IMR-90 (cell line): ENCODE measurements at regions not wholly inside any gene's neighbourhood (a gene's known extent, or its start where the extent isn't known, plus 50 kb on each side); places are given as distances from the start of the nearest gene placed in this dataset.

ENCODE experiments used
- BHLHE40 ChIP-seq: fragments of 150-350 bp; IDR thresholded peaks from 2 replicates; pipeline ENCODE4 v1.6.1; 2016; ENCODE audit warnings: mild to moderate bottlenecking, low read depth, low read length
- CEBPB ChIP-seq: IDR thresholded peaks from 2 replicates; pipeline ENCODE4 v1.6.1; 2012; ENCODE audit warnings: low read depth, low read length, improper control_type of control experiment
- CHD1 ChIP-seq: IDR thresholded peaks from 2 replicates; pipeline ENCODE4 v1.6.1; 2012; ENCODE audit warnings: low read depth, low read length, improper control_type of control experiment
- FOS ChIP-seq: fragments of 150-350 bp; IDR thresholded peaks from 2 replicates; pipeline ENCODE4 v1.6.1; 2016; ENCODE audit warnings: low read depth, low read length
- MAFK ChIP-seq: IDR thresholded peaks from 2 replicates; pipeline ENCODE4 v1.6.1; 2012; ENCODE audit warnings: low read depth, low read length, improper control_type of control experiment
- MXI1 ChIP-seq: IDR thresholded peaks from 2 replicates; pipeline ENCODE4 v1.6.1; 2012; ENCODE audit warnings: low read depth, mild to moderate bottlenecking, low read length, moderate library complexity, borderline replicate concordance
- NFE2L2 ChIP-seq: fragments of 150-350 bp; IDR thresholded peaks from 2 replicates; pipeline ENCODE4 v1.6.1; 2016; ENCODE audit warnings: low read depth, mild to moderate bottlenecking, low read length
- POLR2A ChIP-seq: IDR thresholded peaks from 2 replicates; pipeline ENCODE4 v1.6.1; 2012; ENCODE audit warnings: mild to moderate bottlenecking, low read depth, low read length
- RAD21 ChIP-seq: IDR thresholded peaks from 2 replicates; pipeline ENCODE4 v1.6.1; 2012; ENCODE audit warnings: low read length, improper control_type of control experiment
- RFX5 ChIP-seq: IDR thresholded peaks from 2 replicates; pipeline ENCODE4 v1.8.0; 2012; ENCODE audit warnings: low read depth, mild to moderate bottlenecking, low read length, moderate library complexity
- SMC3 ChIP-seq: fragments of 150-350 bp; IDR thresholded peaks from 2 replicates; pipeline ENCODE4 v1.6.1; 2016; ENCODE audit warnings: low read depth, mild to moderate bottlenecking, antibody characterized with exemption, low read length, moderate library complexity
- TF ChIP-seq, protein P1 (sequence below): conservative IDR thresholded peaks from 2 replicates; pipeline ENCODE4 v1.5.1; 2012; ENCODE audit warnings: mild to moderate bottlenecking, low read depth, low read length, improper control_type of control experiment
- TF ChIP-seq, protein P2 (sequence below): fragments of 150-350 bp; IDR thresholded peaks from 2 replicates; pipeline ENCODE4 v1.6.1; 2017; ENCODE audit warnings: mild to moderate bottlenecking, antibody characterized with exemption, low read length, low read depth
- TF ChIP-seq, protein P3 (sequence below): fragments of 150-350 bp; IDR thresholded peaks from 2 replicates; pipeline ENCODE4 v1.6.1; 2016; ENCODE audit warnings: low read depth, mild to moderate bottlenecking, low read length, moderate library complexity, borderline replicate concordance

DNA sequence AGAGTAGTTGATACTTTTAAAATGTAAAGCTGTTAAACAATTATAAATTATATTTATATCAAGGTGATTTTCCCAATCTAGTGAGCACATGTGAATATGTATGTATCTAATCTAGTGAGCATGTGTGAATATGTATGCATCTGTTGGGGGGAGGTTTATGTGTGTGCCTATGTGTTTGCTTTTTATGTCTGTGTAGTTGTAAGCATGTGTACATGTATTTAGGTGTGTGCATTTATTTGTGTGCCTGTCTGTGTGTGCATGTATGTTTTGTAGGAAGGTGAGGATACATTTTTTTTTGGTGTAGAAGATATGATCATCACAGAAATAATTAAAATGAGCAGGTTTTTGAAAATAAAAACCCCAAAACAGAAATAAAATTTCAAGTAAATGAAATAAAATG lies 318.9 kb upstream of the CHRM3 start:
- TF ChIP-seq CEBPB (no peak), NFE2L2 (no peak), POLR2A (no peak), RAD21 (no peak), MXI1 (no peak), SMC3 (no peak), RFX5 (no peak), MAFK (no peak), BHLHE40 (no peak), CHD1 (no peak), FOS (no peak)
- TF ChIP-seq, protein P1, sequence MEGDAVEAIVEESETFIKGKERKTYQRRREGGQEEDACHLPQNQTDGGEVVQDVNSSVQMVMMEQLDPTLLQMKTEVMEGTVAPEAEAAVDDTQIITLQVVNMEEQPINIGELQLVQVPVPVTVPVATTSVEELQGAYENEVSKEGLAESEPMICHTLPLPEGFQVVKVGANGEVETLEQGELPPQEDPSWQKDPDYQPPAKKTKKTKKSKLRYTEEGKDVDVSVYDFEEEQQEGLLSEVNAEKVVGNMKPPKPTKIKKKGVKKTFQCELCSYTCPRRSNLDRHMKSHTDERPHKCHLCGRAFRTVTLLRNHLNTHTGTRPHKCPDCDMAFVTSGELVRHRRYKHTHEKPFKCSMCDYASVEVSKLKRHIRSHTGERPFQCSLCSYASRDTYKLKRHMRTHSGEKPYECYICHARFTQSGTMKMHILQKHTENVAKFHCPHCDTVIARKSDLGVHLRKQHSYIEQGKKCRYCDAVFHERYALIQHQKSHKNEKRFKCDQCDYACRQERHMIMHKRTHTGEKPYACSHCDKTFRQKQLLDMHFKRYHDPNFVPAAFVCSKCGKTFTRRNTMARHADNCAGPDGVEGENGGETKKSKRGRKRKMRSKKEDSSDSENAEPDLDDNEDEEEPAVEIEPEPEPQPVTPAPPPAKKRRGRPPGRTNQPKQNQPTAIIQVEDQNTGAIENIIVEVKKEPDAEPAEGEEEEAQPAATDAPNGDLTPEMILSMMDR, result no peak
- TF ChIP-seq, protein P2, sequence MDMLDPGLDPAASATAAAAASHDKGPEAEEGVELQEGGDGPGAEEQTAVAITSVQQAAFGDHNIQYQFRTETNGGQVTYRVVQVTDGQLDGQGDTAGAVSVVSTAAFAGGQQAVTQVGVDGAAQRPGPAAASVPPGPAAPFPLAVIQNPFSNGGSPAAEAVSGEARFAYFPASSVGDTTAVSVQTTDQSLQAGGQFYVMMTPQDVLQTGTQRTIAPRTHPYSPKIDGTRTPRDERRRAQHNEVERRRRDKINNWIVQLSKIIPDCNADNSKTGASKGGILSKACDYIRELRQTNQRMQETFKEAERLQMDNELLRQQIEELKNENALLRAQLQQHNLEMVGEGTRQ, result no peak
- TF ChIP-seq, protein P3, sequence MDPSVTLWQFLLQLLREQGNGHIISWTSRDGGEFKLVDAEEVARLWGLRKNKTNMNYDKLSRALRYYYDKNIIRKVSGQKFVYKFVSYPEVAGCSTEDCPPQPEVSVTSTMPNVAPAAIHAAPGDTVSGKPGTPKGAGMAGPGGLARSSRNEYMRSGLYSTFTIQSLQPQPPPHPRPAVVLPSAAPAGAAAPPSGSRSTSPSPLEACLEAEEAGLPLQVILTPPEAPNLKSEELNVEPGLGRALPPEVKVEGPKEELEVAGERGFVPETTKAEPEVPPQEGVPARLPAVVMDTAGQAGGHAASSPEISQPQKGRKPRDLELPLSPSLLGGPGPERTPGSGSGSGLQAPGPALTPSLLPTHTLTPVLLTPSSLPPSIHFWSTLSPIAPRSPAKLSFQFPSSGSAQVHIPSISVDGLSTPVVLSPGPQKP, result no peak
